ENCODE measurements at regions not wholly inside any gene's neighbourhood (a gene's known extent, or its start where the extent isn't known, plus 50 kb on each side); places are given as distances from the start of the nearest gene placed in this dataset.

GRCh38 chr16:87070657-87071056 lies 246.5 kb downstream of the C16orf95 start:
- TF ChIP-seq EZH2 (IDR thresholded peaks at IDR 0.05; ENCODE audit: insufficient read depth, low read length) (no peak), CTCF (IDR thresholded peaks at IDR 0.05; ENCODE audit: insufficient read depth, low read depth, low read length) (no peak)

Measured in astrocyte (in vitro differentiated cells and primary cell).